ENCODE measurements at regions not wholly inside any gene's neighbourhood (a gene's known extent, or its start where the extent isn't known, plus 50 kb on each side); places are given as distances from the start of the nearest gene placed in this dataset.

- H3K4me3 ChIP-seq, result no peak overlapping the region
- no peaks in the 10 kb centered on the region for H3K27me3 ChIP-seq
- TF ChIP-seq EP300 (IDR thresholded peaks at IDR 0.05) (no peak), POLR2A (IDR thresholded peaks at IDR 0.05; ENCODE audit: low read depth) (no peak), POLR2AphosphoS5 (IDR thresholded peaks at IDR 0.05) (no peak), CTCF (IDR thresholded peaks at IDR 0.05) (no peak)
- no peaks in the 10 kb centered on the region for H3K9me3 ChIP-seq
- no peak for DNase-seq (ENCODE audit: extremely low spot score)
- no peak overlapping the region for H3K27ac ChIP-seq (replicated peaks in 1 of 4)
- no peaks in the 10 kb centered on the region for H3K4me1 ChIP-seq
- no peaks in the 10 kb centered on the region for H3K36me3 ChIP-seq
- intact Hi-C loops (cut with DNase I), result no loop called here
- 89% methylated on average over 12 of the region's 16 CpGs for WGBS
Measured at GRCh38 chr2:14182227-14182946, 450.1 kb upstream of the LRATD1 start.

- H3K9me3 ChIP-seq, result no peaks in the 10 kb centered on the region
- H3K4me1 ChIP-seq, result no peaks in the 10 kb centered on the region
- intact Hi-C loops (cut with DNase I), result no loop called here
- no peak overlapping the region for H3K4me3 ChIP-seq
- TF ChIP-seq POLR2AphosphoS5 (IDR thresholded peaks at IDR 0.05) (no peak), EP300 (IDR thresholded peaks at IDR 0.05) (no peak), POLR2A (IDR thresholded peaks at IDR 0.05; ENCODE audit: low read depth) (no peak), CTCF (IDR thresholded peaks at IDR 0.05) (no peak)
- WGBS, result 68% methylated on average over 2 of the region's 2 CpGs
- H3K27me3 ChIP-seq, result no peaks in the 10 kb centered on the region
- H3K36me3 ChIP-seq, result no peaks in the 10 kb centered on the region
- DNase-seq (ENCODE audit: extremely low spot score), result no peak
- H3K27ac ChIP-seq (replicated peaks in 1 of 4), result no peak overlapping the region
Measured at GRCh38 chr2:14185906-14186305, 446.6 kb upstream of the LRATD1 start.

GRCh38 chr2:14188446-14188845 is 444.1 kb upstream of the LRATD1 start:
- 78% methylated on average over 6 of the region's 6 CpGs for WGBS
- DNase-seq (ENCODE audit: extremely low spot score), result no peak
- no peaks in the 10 kb centered on the region for H3K9me3 ChIP-seq
- H3K4me1 ChIP-seq, result no peaks in the 10 kb centered on the region
- intact Hi-C loops (cut with DNase I), result no loop called here
- no peaks in the 10 kb centered on the region for H3K27me3 ChIP-seq
- TF ChIP-seq POLR2AphosphoS5 (IDR thresholded peaks at IDR 0.05), result no peak
- no peak overlapping the region for H3K27ac ChIP-seq (replicated peaks in 1 of 4)
- no peaks in the 10 kb centered on the region for H3K36me3 ChIP-seq
- H3K4me3 ChIP-seq, result no peak overlapping the region

- Histone ChIP-seq H3K9me3 (no peaks in the 10 kb centered on the region), H3K27me3 (no peaks in the 10 kb centered on the region), H3K4me1 (no peaks in the 10 kb centered on the region), H3K4me3 (no peak overlapping the region), H3K36me3 (no peaks in the 10 kb centered on the region), H3K27ac (replicated peaks in 1 of 4) (no peak overlapping the region)
- intact Hi-C loops (cut with DNase I), result no loop called here
- 56% methylated on average over 2 of the region's 2 CpGs for WGBS
- DNase-seq (ENCODE audit: extremely low spot score), result no peak
- TF ChIP-seq CTCF (IDR thresholded peaks at IDR 0.05) (no peak), POLR2A (IDR thresholded peaks at IDR 0.05; ENCODE audit: low read depth) (no peak), EP300 (IDR thresholded peaks at IDR 0.05) (no peak), POLR2AphosphoS5 (IDR thresholded peaks at IDR 0.05) (no peak)
Measured at GRCh38 chr2:14189929-14190328, 442.6 kb upstream of the LRATD1 start.

- Histone ChIP-seq H3K27ac (replicated peaks in 1 of 4) (no peak overlapping the region), H3K27me3 (no peaks in the 10 kb centered on the region), H3K4me3 (no peak overlapping the region), H3K4me1 (no peaks in the 10 kb centered on the region), H3K36me3 (no peaks in the 10 kb centered on the region), H3K9me3 (no peaks in the 10 kb centered on the region)
- TF ChIP-seq POLR2AphosphoS5 (IDR thresholded peaks at IDR 0.05) (no peak), CTCF (IDR thresholded peaks at IDR 0.05) (no peak), POLR2A (IDR thresholded peaks at IDR 0.05; ENCODE audit: low read depth) (no peak), EP300 (IDR thresholded peaks at IDR 0.05) (no peak)
- intact Hi-C loops (cut with DNase I), result no loop called here
- no peak for DNase-seq (ENCODE audit: extremely low spot score)
- 89% methylated on average over 1 of the region's 1 CpG for WGBS
Measured at GRCh38 chr2:14194233-14194632, 438.3 kb upstream of the LRATD1 start.
